ENCODE measurements at regions not wholly inside any gene's neighbourhood (a gene's known extent, or its start where the extent isn't known, plus 50 kb on each side); places are given as distances from the start of the nearest gene placed in this dataset.

- DNase-seq (ENCODE audit: low read depth): no peak
Observed at GRCh38 chr10:128741680-128742079, 615.5 kb upstream of the MKI67 start.

GRCh38 chr10:128744092-128744491, 617.9 kb upstream of the MKI67 start:
- no peak overlapping the region for H3K4me3 ChIP-seq (ENCODE audit: low read length)
- no peak for DNase-seq (ENCODE audit: low read depth)
- TF ChIP-seq, protein P1, sequence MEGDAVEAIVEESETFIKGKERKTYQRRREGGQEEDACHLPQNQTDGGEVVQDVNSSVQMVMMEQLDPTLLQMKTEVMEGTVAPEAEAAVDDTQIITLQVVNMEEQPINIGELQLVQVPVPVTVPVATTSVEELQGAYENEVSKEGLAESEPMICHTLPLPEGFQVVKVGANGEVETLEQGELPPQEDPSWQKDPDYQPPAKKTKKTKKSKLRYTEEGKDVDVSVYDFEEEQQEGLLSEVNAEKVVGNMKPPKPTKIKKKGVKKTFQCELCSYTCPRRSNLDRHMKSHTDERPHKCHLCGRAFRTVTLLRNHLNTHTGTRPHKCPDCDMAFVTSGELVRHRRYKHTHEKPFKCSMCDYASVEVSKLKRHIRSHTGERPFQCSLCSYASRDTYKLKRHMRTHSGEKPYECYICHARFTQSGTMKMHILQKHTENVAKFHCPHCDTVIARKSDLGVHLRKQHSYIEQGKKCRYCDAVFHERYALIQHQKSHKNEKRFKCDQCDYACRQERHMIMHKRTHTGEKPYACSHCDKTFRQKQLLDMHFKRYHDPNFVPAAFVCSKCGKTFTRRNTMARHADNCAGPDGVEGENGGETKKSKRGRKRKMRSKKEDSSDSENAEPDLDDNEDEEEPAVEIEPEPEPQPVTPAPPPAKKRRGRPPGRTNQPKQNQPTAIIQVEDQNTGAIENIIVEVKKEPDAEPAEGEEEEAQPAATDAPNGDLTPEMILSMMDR (IDR thresholded peaks at IDR 0.05; ENCODE audit: insufficient read depth, low read depth, low read length, missing control alignments): no peak

More at GRCh38 chr10:128741680-128742079, 615.5 kb upstream of the MKI67 start:
- H3K4me3 ChIP-seq (ENCODE audit: low read length): no peak overlapping the region
- TF ChIP-seq, protein P1 (IDR thresholded peaks at IDR 0.05; ENCODE audit: insufficient read depth, low read depth, low read length, missing control alignments): no peak

GRCh38 chr10:128744811-128745305, 618.6 kb upstream of the MKI67 start:
- H3K4me3 ChIP-seq (ENCODE audit: low read length): no peak overlapping the region
- TF ChIP-seq, protein P1 (IDR thresholded peaks at IDR 0.05; ENCODE audit: insufficient read depth, low read depth, low read length, missing control alignments): no peak
- no peak for DNase-seq (ENCODE audit: low read depth)

- TF ChIP-seq, protein P1 (IDR thresholded peaks at IDR 0.05; ENCODE audit: insufficient read depth, low read depth, low read length, missing control alignments): no peak
- DNase-seq (ENCODE audit: low read depth): no peak
- no peak overlapping the region for H3K4me3 ChIP-seq (ENCODE audit: low read length)
Observed at GRCh38 chr10:128747582-128748346, 621.5 kb upstream of the MKI67 start.

- no peak for DNase-seq (ENCODE audit: low read depth)
- H3K4me3 ChIP-seq (ENCODE audit: low read length): no peak overlapping the region
- TF ChIP-seq, protein P1 (IDR thresholded peaks at IDR 0.05; ENCODE audit: insufficient read depth, low read depth, low read length, missing control alignments): no peak
Observed at GRCh38 chr10:128751284-128751683, 625.1 kb upstream of the MKI67 start.

- DNase-seq (ENCODE audit: low read depth): no peak
- no peak overlapping the region for H3K4me3 ChIP-seq (ENCODE audit: low read length)
- TF ChIP-seq, protein P1 (IDR thresholded peaks at IDR 0.05; ENCODE audit: insufficient read depth, low read depth, low read length, missing control alignments): no peak
Observed at GRCh38 chr10:128751851-128752250, 625.6 kb upstream of the MKI67 start.

- H3K4me3 ChIP-seq (ENCODE audit: low read length): no peak overlapping the region
- TF ChIP-seq, protein P1 (IDR thresholded peaks at IDR 0.05; ENCODE audit: insufficient read depth, low read depth, low read length, missing control alignments): no peak
- no peak for DNase-seq (ENCODE audit: low read depth)
Observed at GRCh38 chr10:128759174-128759573, 633.0 kb upstream of the MKI67 start.

Data from epithelial cell of esophagus (primary cell).